ENCODE measurements at regions not wholly inside any gene's neighbourhood (a gene's known extent, or its start where the extent isn't known, plus 50 kb on each side); places are given as distances from the start of the nearest gene placed in this dataset.

- TF ChIP-seq CTCF (IDR thresholded peaks at IDR 0.05; ENCODE audit: low read length) (no peak), EZH2 (IDR thresholded peaks at IDR 0.05; ENCODE audit: borderline replicate concordance, low read length) (no peak)
- no peak overlapping the region for H3K9ac ChIP-seq (ENCODE audit: low read length)
- no peak overlapping the region for H3K4me3 ChIP-seq (ENCODE audit: low read depth, low read length, poor library complexity, severe bottlenecking)
- no peaks in the 10 kb centered on the region for H3K27me3 ChIP-seq (ENCODE audit: insufficient read depth, low read length)
- H3K4me1 ChIP-seq (ENCODE audit: insufficient read depth, low read length, severe bottlenecking), result no peaks in the 10 kb centered on the region
- no peak overlapping the region for H3K4me2 ChIP-seq (ENCODE audit: low read length)
- no peaks in the 10 kb centered on the region for H3K36me3 ChIP-seq (ENCODE audit: insufficient read depth, low read length)
- no peaks in the 10 kb centered on the region for H3K9me3 ChIP-seq (ENCODE audit: low read length)
- no peaks in the 10 kb centered on the region for H3K79me2 ChIP-seq (ENCODE audit: insufficient read depth, low read length)
- H2AFZ ChIP-seq (ENCODE audit: low read length), result no peak overlapping the region
- no peak overlapping the region for H3K27ac ChIP-seq (ENCODE audit: low read depth, low read length, poor library complexity, severe bottlenecking)
- no peaks in the 10 kb centered on the region for H3F3A ChIP-seq (ENCODE audit: insufficient read depth, low read length)
- no peaks in the 10 kb centered on the region for H3K9me2 ChIP-seq (ENCODE audit: low read depth, low read length)
- H4K20me1 ChIP-seq (ENCODE audit: insufficient read depth, low read length), result no peaks in the 10 kb centered on the region
These were observed 199.6 kb downstream of the MYCN start for GRCh38 chr2:16139663-16140615.

DNA sequence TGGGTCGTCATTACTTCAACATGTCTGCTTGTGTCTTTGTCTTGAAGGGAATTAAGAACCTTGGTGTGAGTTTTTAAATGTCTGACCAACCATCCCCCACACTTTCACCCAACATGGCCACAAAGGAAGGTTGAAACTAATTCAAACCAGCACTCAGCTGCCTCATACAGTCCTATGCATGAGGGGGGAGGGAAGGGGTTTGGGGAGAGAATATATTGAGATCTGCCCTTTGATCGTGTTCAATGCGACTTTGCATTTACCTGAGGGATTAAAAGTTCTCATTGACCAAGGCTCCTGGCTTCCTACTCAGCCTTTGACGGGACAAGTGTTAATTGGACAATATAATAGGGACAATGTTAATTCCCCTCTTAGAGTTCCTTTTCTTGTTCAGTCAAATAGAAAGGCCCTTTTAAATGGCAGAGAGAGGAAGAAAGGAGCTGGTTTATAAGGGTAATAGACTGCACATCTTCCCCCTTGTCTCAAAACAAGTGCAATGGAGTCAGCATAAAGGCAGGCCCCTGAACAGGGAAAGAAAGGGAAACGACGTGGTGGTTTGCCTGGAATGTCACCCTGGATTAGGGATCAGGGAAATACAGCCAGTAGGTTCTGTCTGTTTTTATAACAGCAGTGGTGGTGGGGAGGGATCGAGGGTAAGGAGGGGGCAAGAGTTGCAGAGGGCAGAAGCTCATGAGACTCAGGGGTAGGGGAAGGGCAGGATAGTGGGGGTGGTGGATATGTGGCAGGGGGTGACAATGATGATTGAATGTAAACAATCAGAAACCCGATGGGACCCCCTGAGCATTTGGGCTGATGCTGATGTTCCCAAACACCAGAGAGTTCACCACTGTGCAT lies 198.7 kb downstream of the MYCN start:
- Histone ChIP-seq H3K36me3 (ENCODE audit: insufficient read depth, low read length) (no peaks in the 10 kb centered on the region), H3K9ac (ENCODE audit: low read length) (no peak overlapping the region), H3K27me3 (ENCODE audit: insufficient read depth, low read length) (no peaks in the 10 kb centered on the region), H3K79me2 (ENCODE audit: insufficient read depth, low read length) (no peaks in the 10 kb centered on the region), H3K9me3 (ENCODE audit: low read length) (no peaks in the 10 kb centered on the region), H3K9me2 (ENCODE audit: low read depth, low read length) (no peaks in the 10 kb centered on the region), H3F3A (ENCODE audit: insufficient read depth, low read length) (no peaks in the 10 kb centered on the region), H4K20me1 (ENCODE audit: insufficient read depth, low read length) (no peaks in the 10 kb centered on the region), H3K4me1 (ENCODE audit: insufficient read depth, low read length, severe bottlenecking) (no peaks in the 10 kb centered on the region), H3K4me2 (ENCODE audit: low read length) (no peak overlapping the region), H2AFZ (ENCODE audit: low read length) (no peak overlapping the region), H3K27ac (ENCODE audit: low read depth, low read length, poor library complexity, severe bottlenecking) (no peak overlapping the region), H3K4me3 (ENCODE audit: low read depth, low read length, poor library complexity, severe bottlenecking) (no peak overlapping the region)
- no peak for TF ChIP-seq CTCF (IDR thresholded peaks at IDR 0.05; ENCODE audit: low read length)
- no peak for TF ChIP-seq EZH2 (IDR thresholded peaks at IDR 0.05; ENCODE audit: borderline replicate concordance, low read length)

GRCh38 chr2:16137080-16137755 lies 196.9 kb downstream of the MYCN start:
- no peaks in the 10 kb centered on the region for H3K9me3 ChIP-seq (ENCODE audit: low read length)
- TF ChIP-seq EZH2 (IDR thresholded peaks at IDR 0.05; ENCODE audit: borderline replicate concordance, low read length) (no peak), CTCF (IDR thresholded peaks at IDR 0.05; ENCODE audit: low read length) (no peak)
- no peaks in the 10 kb centered on the region for H3K27me3 ChIP-seq (ENCODE audit: insufficient read depth, low read length)
- H3K4me3 ChIP-seq (ENCODE audit: low read depth, low read length, poor library complexity, severe bottlenecking), result no peak overlapping the region
- H3F3A ChIP-seq (ENCODE audit: insufficient read depth, low read length), result no peaks in the 10 kb centered on the region
- no peak overlapping the region for H3K9ac ChIP-seq (ENCODE audit: low read length)
- H3K9me2 ChIP-seq (ENCODE audit: low read depth, low read length), result no peaks in the 10 kb centered on the region
- H3K4me2 ChIP-seq (ENCODE audit: low read length), result no peak overlapping the region
- no peak overlapping the region for H3K27ac ChIP-seq (ENCODE audit: low read depth, low read length, poor library complexity, severe bottlenecking)
- H2AFZ ChIP-seq (ENCODE audit: low read length), result no peak overlapping the region
- H3K4me1 ChIP-seq (ENCODE audit: insufficient read depth, low read length, severe bottlenecking), result no peaks in the 10 kb centered on the region
- no peaks in the 10 kb centered on the region for H3K36me3 ChIP-seq (ENCODE audit: insufficient read depth, low read length)
- H4K20me1 ChIP-seq (ENCODE audit: insufficient read depth, low read length), result no peaks in the 10 kb centered on the region
- no peaks in the 10 kb centered on the region for H3K79me2 ChIP-seq (ENCODE audit: insufficient read depth, low read length)
